ENCODE measurements at regions not wholly inside any gene's neighbourhood (a gene's known extent, or its start where the extent isn't known, plus 50 kb on each side); places are given as distances from the start of the nearest gene placed in this dataset.

DNA sequence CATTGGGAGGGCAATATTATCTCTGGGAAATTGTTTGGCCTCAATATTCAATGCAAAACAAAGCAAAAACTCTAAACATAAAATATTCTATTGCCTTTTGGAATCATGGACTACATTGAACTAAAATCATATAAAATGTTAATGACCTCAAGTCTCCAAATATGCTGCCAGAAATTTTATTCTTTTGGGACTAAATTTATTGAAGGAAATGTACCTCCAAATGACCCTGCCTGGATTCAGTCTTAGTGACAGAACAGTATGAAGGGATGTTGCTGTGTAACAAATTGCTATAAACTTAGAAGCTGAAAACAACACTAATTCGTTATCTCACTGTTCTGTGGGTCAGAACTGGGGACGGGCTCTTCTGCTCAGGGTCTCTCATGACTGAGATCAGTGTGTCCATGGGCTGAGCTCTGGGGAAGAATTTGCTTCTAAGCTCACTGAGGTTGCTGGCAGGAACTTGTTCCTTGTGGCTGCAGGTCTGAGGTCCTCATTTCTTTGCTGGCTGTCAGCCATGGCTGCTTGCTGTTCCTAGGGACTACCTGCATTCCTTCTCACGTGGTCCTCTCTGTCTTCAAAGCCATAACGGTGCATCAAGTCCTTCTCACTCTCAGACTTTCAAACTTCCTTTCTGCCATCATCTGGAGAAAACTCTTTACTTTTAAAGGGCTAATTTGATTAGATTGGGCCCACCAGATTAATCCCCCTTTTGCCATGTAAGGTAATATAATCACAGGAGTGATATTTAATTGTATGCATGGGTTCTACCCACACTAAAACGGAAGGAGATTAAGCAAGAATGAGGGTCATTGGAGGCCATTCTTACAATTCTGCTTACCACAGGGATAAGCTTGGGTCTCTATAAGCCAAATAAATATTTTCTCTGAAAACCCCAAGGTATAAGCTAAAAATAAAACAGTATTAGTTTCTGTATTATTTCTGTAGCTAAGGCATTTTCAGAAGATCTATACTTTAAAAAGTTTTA lies 149.0 kb downstream of the ADCYAP1 start:
- TF ChIP-seq POLR2A (IDR thresholded peaks at IDR 0.05), result no peak
- TF ChIP-seq, protein P1, sequence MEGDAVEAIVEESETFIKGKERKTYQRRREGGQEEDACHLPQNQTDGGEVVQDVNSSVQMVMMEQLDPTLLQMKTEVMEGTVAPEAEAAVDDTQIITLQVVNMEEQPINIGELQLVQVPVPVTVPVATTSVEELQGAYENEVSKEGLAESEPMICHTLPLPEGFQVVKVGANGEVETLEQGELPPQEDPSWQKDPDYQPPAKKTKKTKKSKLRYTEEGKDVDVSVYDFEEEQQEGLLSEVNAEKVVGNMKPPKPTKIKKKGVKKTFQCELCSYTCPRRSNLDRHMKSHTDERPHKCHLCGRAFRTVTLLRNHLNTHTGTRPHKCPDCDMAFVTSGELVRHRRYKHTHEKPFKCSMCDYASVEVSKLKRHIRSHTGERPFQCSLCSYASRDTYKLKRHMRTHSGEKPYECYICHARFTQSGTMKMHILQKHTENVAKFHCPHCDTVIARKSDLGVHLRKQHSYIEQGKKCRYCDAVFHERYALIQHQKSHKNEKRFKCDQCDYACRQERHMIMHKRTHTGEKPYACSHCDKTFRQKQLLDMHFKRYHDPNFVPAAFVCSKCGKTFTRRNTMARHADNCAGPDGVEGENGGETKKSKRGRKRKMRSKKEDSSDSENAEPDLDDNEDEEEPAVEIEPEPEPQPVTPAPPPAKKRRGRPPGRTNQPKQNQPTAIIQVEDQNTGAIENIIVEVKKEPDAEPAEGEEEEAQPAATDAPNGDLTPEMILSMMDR (IDR thresholded peaks at IDR 0.05), result no peak
- TF ChIP-seq POLR2AphosphoS5 (IDR thresholded peaks at IDR 0.05; ENCODE audit: insufficient read depth in 1 of 2, low read depth in 1 of 2), result no peak
- intact Hi-C loops (cut with DNase I), result no loop called here
- DNase-seq (ENCODE audit: extremely low spot score in 2 of 2), result no peak

DNA sequence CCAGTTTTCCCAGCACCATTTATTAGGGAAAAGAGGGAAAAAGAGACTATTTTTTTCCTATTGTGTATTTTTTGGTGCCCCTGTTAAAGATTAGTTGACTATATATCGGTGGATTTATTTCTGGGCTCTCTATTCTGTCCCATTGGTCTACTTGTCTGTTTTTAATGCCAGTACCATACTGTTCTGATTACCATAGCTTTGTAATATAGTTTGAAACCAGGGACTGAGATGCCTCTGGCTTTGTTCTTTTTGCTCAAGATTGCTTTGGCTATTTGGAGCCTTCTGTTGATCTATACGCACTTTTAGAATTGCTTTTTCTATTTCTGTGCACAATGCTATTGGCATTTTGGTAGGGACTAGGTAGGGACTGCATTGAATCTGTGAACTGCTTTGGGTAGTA lies 151.7 kb downstream of the ADCYAP1 start:
- no peak for TF ChIP-seq POLR2A (IDR thresholded peaks at IDR 0.05)
- TF ChIP-seq, protein P1 (IDR thresholded peaks at IDR 0.05), result no peak
- no peak for TF ChIP-seq POLR2AphosphoS5 (IDR thresholded peaks at IDR 0.05; ENCODE audit: insufficient read depth in 1 of 2, low read depth in 1 of 2)
- Histone ChIP-seq H3K27ac (no peak overlapping the region), H3K27me3 (no peaks in the 10 kb centered on the region), H3K36me3 (no peaks in the 10 kb centered on the region), H3K4me3 (no peak overlapping the region), H3K9me3 (no peaks in the 10 kb centered on the region), H3K4me1 (no peaks in the 10 kb centered on the region)
- intact Hi-C loops (cut with DNase I), result no loop called here
- DNase-seq (ENCODE audit: extremely low spot score in 2 of 2), result no peak

More for the DNA sequence above, 149.0 kb downstream of the ADCYAP1 start:
- no peaks in the 10 kb centered on the region for H3K27me3 ChIP-seq
- no peaks in the 10 kb centered on the region for H3K36me3 ChIP-seq
- H3K4me1 ChIP-seq, result no peaks in the 10 kb centered on the region
- no peak overlapping the region for H3K27ac ChIP-seq
- no peak overlapping the region for H3K4me3 ChIP-seq
- no peaks in the 10 kb centered on the region for H3K9me3 ChIP-seq

DNA sequence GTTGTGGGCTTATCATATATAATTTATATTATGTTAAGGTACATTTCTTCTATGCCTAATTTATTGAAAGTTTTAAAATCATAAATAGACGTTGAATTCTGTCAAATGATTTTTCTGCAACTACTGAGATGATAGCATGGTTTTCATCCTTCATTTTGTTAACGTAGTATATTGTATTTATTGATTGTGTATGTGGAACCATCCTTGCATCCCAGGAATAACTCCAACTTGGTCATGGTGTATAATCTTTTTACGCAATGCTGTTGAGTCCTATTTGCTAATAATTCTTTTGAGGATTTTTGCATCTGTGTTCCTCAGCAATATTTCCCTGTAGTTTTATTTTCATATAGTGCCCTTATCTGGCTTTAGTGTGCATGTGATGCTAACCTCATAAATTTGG lies 152.7 kb downstream of the ADCYAP1 start:
- intact Hi-C loops (cut with DNase I), result no loop called here
- Histone ChIP-seq H3K4me3 (no peak overlapping the region), H3K27me3 (no peaks in the 10 kb centered on the region), H3K27ac (no peak overlapping the region), H3K9me3 (peaks cover 4% of the 10 kb centered on the region), H3K36me3 (no peaks in the 10 kb centered on the region), H3K4me1 (no peaks in the 10 kb centered on the region)
- TF ChIP-seq POLR2AphosphoS5 (IDR thresholded peaks at IDR 0.05; ENCODE audit: insufficient read depth in 1 of 2, low read depth in 1 of 2) (no peak), POLR2A (IDR thresholded peaks at IDR 0.05) (no peak)
- TF ChIP-seq, protein P1 (IDR thresholded peaks at IDR 0.05), result no peak
- DNase-seq (ENCODE audit: extremely low spot score in 2 of 2), result no peak

DNA sequence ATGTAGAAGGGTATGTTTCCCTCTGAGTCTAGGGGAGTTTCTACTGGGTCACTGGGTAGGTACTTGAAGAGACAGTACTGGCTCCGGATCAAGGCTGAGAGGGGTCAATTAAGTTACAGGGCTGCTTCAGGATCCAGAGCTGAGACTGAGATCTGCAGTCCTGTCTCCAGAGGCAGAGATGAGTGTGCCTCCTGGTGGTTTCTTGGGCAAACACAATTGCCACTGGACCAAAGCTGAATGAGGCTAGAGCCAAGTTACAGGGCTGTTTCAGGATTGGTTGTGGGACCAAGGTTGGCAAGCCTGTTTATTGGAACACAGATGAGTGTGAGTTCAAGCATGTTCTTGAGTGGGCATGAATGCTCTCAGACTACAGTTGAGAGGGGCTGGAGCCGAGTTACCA lies 157.9 kb downstream of the ADCYAP1 start:
- Histone ChIP-seq H3K4me1 (no peaks in the 10 kb centered on the region), H3K4me3 (no peak overlapping the region), H3K27me3 (no peaks in the 10 kb centered on the region), H3K9me3 (peaks cover 4% of the 10 kb centered on the region), H3K27ac (no peak overlapping the region), H3K36me3 (no peaks in the 10 kb centered on the region)
- TF ChIP-seq POLR2A (IDR thresholded peaks at IDR 0.05) (no peak), POLR2AphosphoS5 (IDR thresholded peaks at IDR 0.05; ENCODE audit: insufficient read depth in 1 of 2, low read depth in 1 of 2) (no peak)
- TF ChIP-seq, protein P1 (IDR thresholded peaks at IDR 0.05), result no peak
- intact Hi-C loops (cut with DNase I), result no loop called here
- DNase-seq (ENCODE audit: extremely low spot score in 2 of 2), result no peak

DNA sequence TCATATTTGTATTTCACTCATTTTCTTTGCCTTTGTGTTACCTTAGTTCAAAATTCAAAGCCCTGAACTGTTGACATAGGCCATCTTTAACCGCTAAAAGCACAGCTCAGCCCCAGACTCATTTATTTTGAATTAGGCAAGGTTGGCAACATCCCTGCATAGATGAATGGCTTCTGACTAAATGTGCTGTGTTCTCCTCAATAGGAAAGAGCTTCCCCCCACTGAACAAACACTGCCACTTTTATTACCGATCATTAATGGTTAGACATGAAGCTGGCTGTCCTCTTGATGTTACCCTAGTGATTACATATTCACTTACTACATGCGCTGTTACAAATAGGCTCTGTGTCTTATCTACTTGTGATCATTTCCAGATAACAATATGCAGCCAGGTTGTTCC lies 170.7 kb downstream of the ADCYAP1 start:
- H3K27ac ChIP-seq, result no peak overlapping the region
- H3K27me3 ChIP-seq, result no peaks in the 10 kb centered on the region
- DNase-seq (ENCODE audit: extremely low spot score in 2 of 2), result no peak
- no peaks in the 10 kb centered on the region for H3K9me3 ChIP-seq
- intact Hi-C loops (cut with DNase I), result no loop called here
- H3K4me1 ChIP-seq, result no peaks in the 10 kb centered on the region
- TF ChIP-seq POLR2AphosphoS5 (IDR thresholded peaks at IDR 0.05; ENCODE audit: insufficient read depth in 1 of 2, low read depth in 1 of 2) (no peak), POLR2A (IDR thresholded peaks at IDR 0.05) (no peak)
- TF ChIP-seq, protein P1 (IDR thresholded peaks at IDR 0.05), result no peak
- H3K36me3 ChIP-seq, result no peaks in the 10 kb centered on the region
- H3K4me3 ChIP-seq, result no peak overlapping the region
